ENCODE measurements at regions not wholly inside any gene's neighbourhood (a gene's known extent, or its start where the extent isn't known, plus 50 kb on each side); places are given as distances from the start of the nearest gene placed in this dataset.

DNA sequence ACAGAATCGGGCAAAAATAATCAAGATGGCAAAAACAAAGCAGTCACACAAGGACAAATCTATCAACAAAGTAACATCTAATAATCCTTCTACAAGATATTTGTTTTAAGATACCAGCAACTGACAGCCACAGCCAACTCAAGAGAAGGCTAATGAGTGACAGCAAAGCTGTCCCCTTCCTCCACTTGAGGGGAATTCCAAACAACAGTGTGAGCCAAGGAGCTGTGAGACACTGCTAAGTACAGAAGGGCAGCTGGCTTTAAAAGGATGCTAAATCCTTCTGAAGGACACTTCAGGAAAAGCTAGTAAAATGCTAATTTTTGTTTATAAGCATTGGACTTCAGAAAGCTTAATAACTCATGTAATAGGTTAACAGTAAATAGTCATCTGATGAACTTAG lies 120.3 kb upstream of the GOLGA8J start:
- in situ Hi-C loops (cut with HindIII; ENCODE audit: extremely low pct_ligation_motif_present, low pct_unique_long_range_greater_than_20kb) = no loop called here
- POLR2A ChIA-PET = no interaction called here
- intact Hi-C loops (cut with micrococcal nuclease; ENCODE audit: unreplicated experiment) = no loop called here

More for the DNA sequence above, 120.3 kb upstream of the GOLGA8J start:
- CTCF ChIA-PET (ENCODE audit: low intra/inter-chr PET ratio, low total read pairs) = no interaction called here
- BruUV-seq (replicated peaks) = no TSS peak
- Histone ChIP-seq H3K4me1 (ENCODE audit: insufficient read depth, low read length) (no peaks in the 10 kb centered on the region), H3K27ac (ENCODE audit: extremely low read length, insufficient read depth, low read length) (no peak overlapping the region), H3K9ac (ENCODE audit: insufficient read depth, low read depth, low read length) (no peak overlapping the region), H2AFZ (ENCODE audit: low read length) (no peak overlapping the region), H3K36me3 (replicated peaks in 1 of 2; ENCODE audit: control insufficient read depth in 1 of 2, insufficient read depth in 2 of 2, low read length in 2 of 2) (no peaks in the 10 kb centered on the region), H3K27me3 (ENCODE audit: control insufficient read depth in 1 of 2, insufficient read depth in 2 of 2, low read length in 2 of 2) (peaks cover 0 to 3% of the 10 kb centered on the region in 2 experiments; a peak in 1 of 5 replicates), H3K79me2 (ENCODE audit: insufficient read depth, low read length) (no peaks in the 10 kb centered on the region), H4K20me1 (ENCODE audit: insufficient read depth, low read length) (no peaks in the 10 kb centered on the region), H3K4me3 (replicated peaks in 1 of 3; ENCODE audit: insufficient read depth in 1 of 3, low read depth in 2 of 3, low read length in 3 of 3) (no peak overlapping the region), H3K4me2 (ENCODE audit: low read depth, low read length) (no peak overlapping the region), H3K9me3 (ENCODE audit: low read length) (no peaks in the 10 kb centered on the region)
- FAIRE-seq = no peak
- DNase-seq (ENCODE audit: low spot score) = no peak
- 0% methylated on average over 1 of the region's 1 CpG for WGBS (ENCODE audit: low lambda C conversion rate)
- ATAC-seq = no peak
- TF ChIP-seq PAX8 (CRISPR knock-in tag; IDR thresholded peaks at IDR 0.05; ENCODE audit: borderline replicate concordance) = no peak
- TF ChIP-seq, protein P1, sequence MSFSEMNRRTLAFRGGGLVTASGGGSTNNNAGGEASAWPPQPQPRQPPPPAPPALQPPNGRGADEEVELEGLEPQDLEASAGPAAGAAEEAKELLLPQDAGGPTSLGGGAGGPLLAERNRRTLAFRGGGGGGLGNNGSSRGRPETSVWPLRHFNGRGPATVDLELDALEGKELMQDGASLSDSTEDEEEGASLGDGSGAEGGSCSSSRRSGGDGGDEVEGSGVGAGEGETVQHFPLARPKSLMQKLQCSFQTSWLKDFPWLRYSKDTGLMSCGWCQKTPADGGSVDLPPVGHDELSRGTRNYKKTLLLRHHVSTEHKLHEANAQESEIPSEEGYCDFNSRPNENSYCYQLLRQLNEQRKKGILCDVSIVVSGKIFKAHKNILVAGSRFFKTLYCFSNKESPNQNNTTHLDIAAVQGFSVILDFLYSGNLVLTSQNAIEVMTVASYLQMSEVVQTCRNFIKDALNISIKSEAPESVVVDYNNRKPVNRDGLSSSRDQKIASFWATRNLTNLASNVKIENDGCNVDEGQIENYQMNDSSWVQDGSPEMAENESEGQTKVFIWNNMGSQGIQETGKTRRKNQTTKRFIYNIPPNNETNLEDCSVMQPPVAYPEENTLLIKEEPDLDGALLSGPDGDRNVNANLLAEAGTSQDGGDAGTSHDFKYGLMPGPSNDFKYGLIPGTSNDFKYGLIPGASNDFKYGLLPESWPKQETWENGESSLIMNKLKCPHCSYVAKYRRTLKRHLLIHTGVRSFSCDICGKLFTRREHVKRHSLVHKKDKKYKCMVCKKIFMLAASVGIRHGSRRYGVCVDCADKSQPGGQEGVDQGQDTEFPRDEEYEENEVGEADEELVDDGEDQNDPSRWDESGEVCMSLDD (CRISPR knock-in tag; IDR thresholded peaks at IDR 0.05; ENCODE audit: borderline replicate concordance) = no peak
- no peak for TF ChIP-seq KDM1A (CRISPR knock-in tag; IDR thresholded peaks at IDR 0.05)
- TF ChIP-seq JUNB (CRISPR knock-in tag; IDR thresholded peaks at IDR 0.05; ENCODE audit: borderline replicate concordance) = no peak
- TF ChIP-seq, protein P2, sequence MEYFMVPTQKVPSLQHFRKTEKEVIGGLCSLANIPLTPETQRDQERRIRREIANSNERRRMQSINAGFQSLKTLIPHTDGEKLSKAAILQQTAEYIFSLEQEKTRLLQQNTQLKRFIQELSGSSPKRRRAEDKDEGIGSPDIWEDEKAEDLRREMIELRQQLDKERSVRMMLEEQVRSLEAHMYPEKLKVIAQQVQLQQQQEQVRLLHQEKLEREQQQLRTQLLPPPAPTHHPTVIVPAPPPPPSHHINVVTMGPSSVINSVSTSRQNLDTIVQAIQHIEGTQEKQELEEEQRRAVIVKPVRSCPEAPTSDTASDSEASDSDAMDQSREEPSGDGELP (IDR thresholded peaks at IDR 0.05; ENCODE audit: borderline replicate concordance, low read depth) = no peak
- TF ChIP-seq, protein P3, sequence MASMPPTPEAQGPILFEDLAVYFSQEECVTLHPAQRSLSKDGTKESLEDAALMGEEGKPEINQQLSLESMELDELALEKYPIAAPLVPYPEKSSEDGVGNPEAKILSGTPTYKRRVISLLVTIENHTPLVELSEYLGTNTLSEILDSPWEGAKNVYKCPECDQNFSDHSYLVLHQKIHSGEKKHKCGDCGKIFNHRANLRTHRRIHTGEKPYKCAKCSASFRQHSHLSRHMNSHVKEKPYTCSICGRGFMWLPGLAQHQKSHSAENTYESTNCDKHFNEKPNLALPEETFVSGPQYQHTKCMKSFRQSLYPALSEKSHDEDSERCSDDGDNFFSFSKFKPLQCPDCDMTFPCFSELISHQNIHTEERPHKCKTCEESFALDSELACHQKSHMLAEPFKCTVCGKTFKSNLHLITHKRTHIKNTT (CRISPR knock-in tag; IDR thresholded peaks at IDR 0.05) = no peak
- TF ChIP-seq U2AF2 (IDR thresholded peaks at IDR 0.05; ENCODE audit: low read depth, low read length) = no peak
